MM.1S (cell line): ENCODE measurements at regions not wholly inside any gene's neighbourhood (a gene's known extent, or its start where the extent isn't known, plus 50 kb on each side); places are given as distances from the start of the nearest gene placed in this dataset.

Experiments used
- EZH2 ChIP-seq: fragments of 300-600 bp; sonication (generic); optimal IDR thresholded peaks from 2 replicates; pipeline ENCODE3; 2017; ENCODE audit warnings: low read depth, mild to moderate bottlenecking, antibody characterized with exemption, low read length, mixed read lengths
- TF ChIP-seq, protein P1 (sequence below): fragments of 300-600 bp; sonication (generic); IDR thresholded peaks from 2 replicates; pipeline ENCODE4 v1.5.1; 2016; ENCODE audit warnings: antibody characterized with exemption, low read length, mixed read lengths

DNA sequence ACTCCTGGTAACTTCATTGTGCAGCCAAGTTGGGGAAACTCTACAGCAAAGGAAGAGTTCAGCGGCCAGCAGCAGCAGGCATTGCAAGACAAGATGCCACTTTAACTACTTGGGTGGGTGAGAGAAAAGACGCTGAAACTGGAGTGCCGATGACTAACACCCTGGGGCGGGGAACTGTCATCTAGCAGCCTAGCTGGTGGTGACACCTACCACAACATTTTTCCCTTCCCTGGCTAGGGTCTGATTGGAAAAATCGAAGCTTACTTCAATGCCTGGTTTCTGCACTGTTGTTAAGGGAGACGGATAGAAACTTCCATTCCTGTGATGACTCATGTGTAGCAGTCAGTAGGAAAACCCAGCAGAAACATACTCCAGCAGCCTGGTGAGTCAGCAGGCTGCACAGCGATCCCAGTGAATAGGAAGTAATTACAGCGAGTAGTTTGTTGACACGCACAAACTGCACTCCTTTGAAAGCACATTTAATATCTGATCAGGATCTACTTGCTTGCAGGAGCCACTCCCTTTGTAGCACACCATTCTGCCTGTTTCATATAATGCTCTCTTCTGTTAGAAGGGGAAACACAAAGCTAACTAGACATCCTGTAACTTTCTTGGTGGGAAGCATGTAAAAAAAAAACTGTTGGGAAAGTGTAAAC, 62.1 kb upstream of the MAPRE2 start:
- TF ChIP-seq, protein P1, sequence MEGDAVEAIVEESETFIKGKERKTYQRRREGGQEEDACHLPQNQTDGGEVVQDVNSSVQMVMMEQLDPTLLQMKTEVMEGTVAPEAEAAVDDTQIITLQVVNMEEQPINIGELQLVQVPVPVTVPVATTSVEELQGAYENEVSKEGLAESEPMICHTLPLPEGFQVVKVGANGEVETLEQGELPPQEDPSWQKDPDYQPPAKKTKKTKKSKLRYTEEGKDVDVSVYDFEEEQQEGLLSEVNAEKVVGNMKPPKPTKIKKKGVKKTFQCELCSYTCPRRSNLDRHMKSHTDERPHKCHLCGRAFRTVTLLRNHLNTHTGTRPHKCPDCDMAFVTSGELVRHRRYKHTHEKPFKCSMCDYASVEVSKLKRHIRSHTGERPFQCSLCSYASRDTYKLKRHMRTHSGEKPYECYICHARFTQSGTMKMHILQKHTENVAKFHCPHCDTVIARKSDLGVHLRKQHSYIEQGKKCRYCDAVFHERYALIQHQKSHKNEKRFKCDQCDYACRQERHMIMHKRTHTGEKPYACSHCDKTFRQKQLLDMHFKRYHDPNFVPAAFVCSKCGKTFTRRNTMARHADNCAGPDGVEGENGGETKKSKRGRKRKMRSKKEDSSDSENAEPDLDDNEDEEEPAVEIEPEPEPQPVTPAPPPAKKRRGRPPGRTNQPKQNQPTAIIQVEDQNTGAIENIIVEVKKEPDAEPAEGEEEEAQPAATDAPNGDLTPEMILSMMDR: no peak
- TF ChIP-seq EZH2: no peak
